K562 (cell line): ENCODE measurements at regions not wholly inside any gene's neighbourhood (a gene's known extent, or its start where the extent isn't known, plus 50 kb on each side); places are given as distances from the start of the nearest gene placed in this dataset.

ENCODE experiments used
- ARID1B ChIP-seq: fragments of 450-650 bp; IDR thresholded peaks from 2 replicates; pipeline ENCODE4 v1.6.1; 2016; ENCODE audit warnings: antibody characterized with exemption, mild to moderate bottlenecking, inconsistent platforms
- ATF1 ChIP-seq, 2 experiments: fragments of 450-650 bp in 1 of 2; IDR thresholded peaks; 2 replicates each; pipeline ENCODE4 v1.6.1; 2016; ENCODE audit warnings: missing compliant biosample characterization in 1 of 2, missing genetic modification characterization in 1 of 2
- CHD1 ChIP-seq: fragments of 200-600 bp; sonication (generic); IDR thresholded peaks from one replicate; pipeline ENCODE4 v1.6.1; 2012; ENCODE audit warnings: mild to moderate bottlenecking, moderate library complexity, low read length, inconsistent platforms
- DPF2 ChIP-seq: fragments of 450-650 bp; IDR thresholded peaks from 2 replicates; pipeline ENCODE4 v1.6.1; 2016
- FOXJ2 ChIP-seq: fragments of 200-800 bp; sonication (Bioruptor generic); IDR thresholded peaks from 2 replicates; pipeline ENCODE4 v1.6.1; 2016; ENCODE audit warnings: missing genetic modification characterization, missing compliant biosample characterization
- MCM2 ChIP-seq: fragments of 450-650 bp; IDR thresholded peaks from 2 replicates; pipeline ENCODE4 v1.6.1; 2017; ENCODE audit warnings: low read depth, mild to moderate bottlenecking
- NONO ChIP-seq, 2 experiments: fragments of 200-400 bp in 1 of 2; fragments of 450-650 bp in 1 of 2; formaldehyde crosslinking in 1 of 2; IDR thresholded peaks; 2 replicates each; pipeline ENCODE4 v1.6.1; 2017; ENCODE audit warnings: low read depth in 2 of 2, mild to moderate bottlenecking in 2 of 2, moderate library complexity in 2 of 2, low read length in 1 of 2
- PBX2 ChIP-seq, 2 experiments: IDR thresholded peaks in 1 of 2; conservative IDR thresholded peaks in 1 of 2; 2 replicates each; pipeline ENCODE4 v1.6.1; 2016; ENCODE audit warnings: low read depth in 2 of 2, mild to moderate bottlenecking in 1 of 2, missing compliant biosample characterization in 1 of 2, missing genetic modification characterization in 1 of 2, moderate library complexity in 1 of 2
- PHB ChIP-seq: fragments of 250-450 bp; sonication (Bioruptor Pico); IDR thresholded peaks from 2 replicates; pipeline ENCODE4 v1.5.0; 2021
- POLR2G ChIP-seq: fragments of 200-400 bp; formaldehyde crosslinking; IDR thresholded peaks from 2 replicates; pipeline ENCODE4 v1.6.1; 2017; ENCODE audit warnings: low read depth, mild to moderate bottlenecking, antibody characterized with exemption, low read length, moderate library complexity
- PTBP1 ChIP-seq: fragments of 200-400 bp; formaldehyde crosslinking; IDR thresholded peaks from 2 replicates; pipeline ENCODE4 v1.6.1; 2017; ENCODE audit warnings: low read depth, low read length
- SAFB ChIP-seq: fragments of 200-400 bp; formaldehyde crosslinking; IDR thresholded peaks from 2 replicates; pipeline ENCODE4 v1.6.1; 2017; ENCODE audit warnings: low read depth, low read length, borderline replicate concordance
- STAT5A ChIP-seq: IDR thresholded peaks from 2 replicates; pipeline ENCODE4 v1.6.1; 2012; ENCODE audit warnings: low read length, inconsistent platforms, borderline replicate concordance
- TARDBP ChIP-seq: fragments of 450-650 bp; IDR thresholded peaks from 2 replicates; pipeline ENCODE4 v1.6.1; 2016
- TEAD1 ChIP-seq, 2 experiments: fragments of 450-650 bp in 1 of 2; sonication (generic) in 1 of 2; formaldehyde crosslinking; IDR thresholded peaks; 2 replicates each; pipeline versions ENCODE4 v1.4.0 to v1.8.0; 2020 to 2022; ENCODE audit warnings: mild to moderate bottlenecking in 2 of 2, missing genetic modification reagents in 1 of 2
- ZNF696 ChIP-seq: fragments of 250-450 bp; sonication (Bioruptor Pico); conservative IDR thresholded peaks from 2 replicates; pipeline ENCODE4 v1.4.0; 2020; ENCODE audit warnings: mild to moderate bottlenecking, moderate library complexity
- TF ChIP-seq, protein P1 (sequence below), 2 experiments: IDR thresholded peaks; 2 replicates each; pipeline ENCODE4 v1.6.1; 2011; ENCODE audit warnings: borderline replicate concordance in 1 of 2, control low read depth in 1 of 2, low read depth in 1 of 2, low read length in 1 of 2, mild to moderate bottlenecking in 1 of 2, mixed read lengths in 1 of 2, moderate library complexity in 1 of 2; ENCODE audit not compliant: insufficient read depth in 1 of 2, insufficient read length in 1 of 2, poor library complexity in 1 of 2, severe bottlenecking in 1 of 2; ENCODE audit errors: extremely low read depth in 1 of 2
- TF ChIP-seq, protein P2 (sequence below), 2 experiments: fragments of 150-350 bp in 1 of 2; IDR thresholded peaks; 2 replicates each; pipeline ENCODE4 v1.6.1; 2012 to 2016; ENCODE audit warnings: low read depth in 2 of 2, low read length in 2 of 2, mild to moderate bottlenecking in 1 of 2, moderate library complexity in 1 of 2
- TF ChIP-seq, protein P3 (sequence below): fragments of 450-650 bp; conservative IDR thresholded peaks from 2 replicates; pipeline ENCODE4 v1.6.1; 2016; ENCODE audit warnings: missing genetic modification characterization, low read depth, mild to moderate bottlenecking, control low read depth, missing compliant biosample characterization

DNA sequence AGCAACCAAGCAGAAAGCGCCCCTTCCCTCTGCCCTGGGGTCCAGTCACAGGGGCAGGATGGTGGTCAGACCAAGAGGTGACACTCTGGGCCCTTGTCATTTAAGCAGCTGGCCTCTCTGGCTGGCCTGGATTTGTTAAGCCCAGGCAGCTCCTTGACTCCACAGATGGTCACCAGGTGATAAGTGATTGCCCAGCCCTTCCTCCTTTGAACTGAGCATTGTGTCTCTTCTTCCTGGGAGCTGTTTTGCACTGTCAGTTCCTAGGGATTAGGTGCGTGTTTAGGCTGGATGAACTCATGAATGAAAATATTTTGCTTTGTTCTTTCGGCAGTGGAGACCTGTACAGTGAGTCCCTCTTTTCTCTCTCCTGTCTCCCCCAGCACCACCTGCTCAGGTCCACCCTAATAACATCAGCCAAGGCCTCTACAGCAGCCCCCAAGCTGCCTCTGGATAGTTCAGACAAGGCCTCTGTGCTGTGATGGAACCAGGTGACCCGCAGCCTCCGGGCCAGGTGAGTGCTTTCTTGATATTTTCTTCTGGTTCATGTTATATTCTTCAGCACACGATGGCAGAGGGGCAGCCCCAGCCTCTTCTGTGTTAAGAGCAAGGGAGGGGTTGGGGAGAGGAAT lies 139.7 kb upstream of the PITX1 start (continued):
- TF ChIP-seq, protein P1, sequence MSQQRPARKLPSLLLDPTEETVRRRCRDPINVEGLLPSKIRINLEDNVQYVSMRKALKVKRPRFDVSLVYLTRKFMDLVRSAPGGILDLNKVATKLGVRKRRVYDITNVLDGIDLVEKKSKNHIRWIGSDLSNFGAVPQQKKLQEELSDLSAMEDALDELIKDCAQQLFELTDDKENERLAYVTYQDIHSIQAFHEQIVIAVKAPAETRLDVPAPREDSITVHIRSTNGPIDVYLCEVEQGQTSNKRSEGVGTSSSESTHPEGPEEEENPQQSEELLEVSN (IDR thresholded peaks at IDR 0.05; ENCODE audit: borderline replicate concordance in 1 of 2, extremely low read depth in 1 of 2, insufficient read depth in 1 of 2, insufficient read length in 1 of 2, low read depth in 1 of 2, low read length in 1 of 2, poor library complexity in 1 of 2, severe bottlenecking in 1 of 2), result no peak
- TF ChIP-seq DPF2, result peak; percentile 91
- TF ChIP-seq PHB (CRISPR knock-in tag), result no peak
- no peak for TF ChIP-seq CHD1
- no peak for TF ChIP-seq FOXJ2 (tag)
- TF ChIP-seq ZNF696 (CRISPR knock-in tag), result no peak
- TF ChIP-seq MCM2, result no peak
- no peak for TF ChIP-seq TEAD1 (CRISPR knock-in tag; IDR thresholded peaks at IDR 0.05)
- TF ChIP-seq, protein P2, sequence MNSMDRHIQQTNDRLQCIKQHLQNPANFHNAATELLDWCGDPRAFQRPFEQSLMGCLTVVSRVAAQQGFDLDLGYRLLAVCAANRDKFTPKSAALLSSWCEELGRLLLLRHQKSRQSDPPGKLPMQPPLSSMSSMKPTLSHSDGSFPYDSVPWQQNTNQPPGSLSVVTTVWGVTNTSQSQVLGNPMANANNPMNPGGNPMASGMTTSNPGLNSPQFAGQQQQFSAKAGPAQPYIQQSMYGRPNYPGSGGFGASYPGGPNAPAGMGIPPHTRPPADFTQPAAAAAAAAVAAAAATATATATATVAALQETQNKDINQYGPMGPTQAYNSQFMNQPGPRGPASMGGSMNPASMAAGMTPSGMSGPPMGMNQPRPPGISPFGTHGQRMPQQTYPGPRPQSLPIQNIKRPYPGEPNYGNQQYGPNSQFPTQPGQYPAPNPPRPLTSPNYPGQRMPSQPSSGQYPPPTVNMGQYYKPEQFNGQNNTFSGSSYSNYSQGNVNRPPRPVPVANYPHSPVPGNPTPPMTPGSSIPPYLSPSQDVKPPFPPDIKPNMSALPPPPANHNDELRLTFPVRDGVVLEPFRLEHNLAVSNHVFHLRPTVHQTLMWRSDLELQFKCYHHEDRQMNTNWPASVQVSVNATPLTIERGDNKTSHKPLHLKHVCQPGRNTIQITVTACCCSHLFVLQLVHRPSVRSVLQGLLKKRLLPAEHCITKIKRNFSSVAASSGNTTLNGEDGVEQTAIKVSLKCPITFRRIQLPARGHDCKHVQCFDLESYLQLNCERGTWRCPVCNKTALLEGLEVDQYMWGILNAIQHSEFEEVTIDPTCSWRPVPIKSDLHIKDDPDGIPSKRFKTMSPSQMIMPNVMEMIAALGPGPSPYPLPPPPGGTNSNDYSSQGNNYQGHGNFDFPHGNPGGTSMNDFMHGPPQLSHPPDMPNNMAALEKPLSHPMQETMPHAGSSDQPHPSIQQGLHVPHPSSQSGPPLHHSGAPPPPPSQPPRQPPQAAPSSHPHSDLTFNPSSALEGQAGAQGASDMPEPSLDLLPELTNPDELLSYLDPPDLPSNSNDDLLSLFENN (IDR thresholded peaks at IDR 0.05; ENCODE audit: low read depth in 2 of 2, low read length in 2 of 2), result peak in 1 of 2 experiments; percentile 74; a peak in 1 of 4 replicates
- TF ChIP-seq PTBP1, result no peak
- TF ChIP-seq TARDBP, result no peak; the same call in 1 of the 2 replicates
- TF ChIP-seq, protein P3, sequence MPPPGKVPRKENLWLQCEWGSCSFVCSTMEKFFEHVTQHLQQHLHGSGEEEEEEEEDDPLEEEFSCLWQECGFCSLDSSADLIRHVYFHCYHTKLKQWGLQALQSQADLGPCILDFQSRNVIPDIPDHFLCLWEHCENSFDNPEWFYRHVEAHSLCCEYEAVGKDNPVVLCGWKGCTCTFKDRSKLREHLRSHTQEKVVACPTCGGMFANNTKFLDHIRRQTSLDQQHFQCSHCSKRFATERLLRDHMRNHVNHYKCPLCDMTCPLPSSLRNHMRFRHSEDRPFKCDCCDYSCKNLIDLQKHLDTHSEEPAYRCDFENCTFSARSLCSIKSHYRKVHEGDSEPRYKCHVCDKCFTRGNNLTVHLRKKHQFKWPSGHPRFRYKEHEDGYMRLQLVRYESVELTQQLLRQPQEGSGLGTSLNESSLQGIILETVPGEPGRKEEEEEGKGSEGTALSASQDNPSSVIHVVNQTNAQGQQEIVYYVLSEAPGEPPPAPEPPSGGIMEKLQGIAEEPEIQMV (tag), result no peak
- TF ChIP-seq ATF1 (CRISPR knock-in tag; IDR thresholded peaks at IDR 0.05), result no peak
- no peak for TF ChIP-seq ATF1 (tag; IDR thresholded peaks at IDR 0.05)
- peak; percentile 74 for TF ChIP-seq STAT5A
- no peak for TF ChIP-seq SAFB
- TF ChIP-seq ARID1B, result peak; percentile 93
- TF ChIP-seq NONO (IDR thresholded peaks at IDR 0.05; ENCODE audit: low read depth in 2 of 2, low read length in 1 of 2), result no peak
- no peak for TF ChIP-seq POLR2G
- TF ChIP-seq PBX2 (CRISPR knock-in tag; IDR thresholded peaks at IDR 0.05; ENCODE audit: low read depth), result no peak
- TF ChIP-seq PBX2 (tag; conservative IDR thresholded peaks at IDR 0.05; ENCODE audit: low read depth), result no peak
